NCI-H524 (cell line): ENCODE measurements at regions not wholly inside any gene's neighbourhood (a gene's known extent, or its start where the extent isn't known, plus 50 kb on each side); places are given as distances from the start of the nearest gene placed in this dataset.
A peak's percentile ranks its signal among the peaks of the same experiment; 100 is the strongest.
"Not testable (repeated sequence)": the region's sequence is repeated elsewhere in the genome, so short reads cannot be mapped to it uniquely, and the experiment has no call there.

ENCODE experiments used
- DNase-seq, 2 experiments: peaks; one replicate each; lab custom pipeline; 2025; lab: John Stamatoyannopoulos, UW

DNA sequence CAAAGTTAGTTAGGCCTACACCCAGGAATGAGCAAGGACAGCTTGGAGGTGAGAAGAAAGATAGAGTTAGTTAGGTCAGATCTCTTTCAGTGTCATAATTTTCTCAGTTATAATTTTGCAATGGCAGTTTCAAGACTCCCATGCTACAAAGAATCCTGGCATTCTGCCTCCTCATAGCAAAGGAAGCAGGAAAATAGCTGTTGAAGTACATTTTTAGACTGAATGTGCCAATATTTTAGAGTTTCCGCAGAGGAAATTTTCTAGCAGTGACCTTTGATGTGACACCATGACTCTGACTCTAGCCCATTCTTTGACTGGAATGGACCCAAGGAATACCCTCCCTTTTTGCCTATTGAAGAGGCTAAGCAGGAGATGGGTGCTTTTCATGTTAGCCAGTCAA is 371.7 kb downstream of the PIK3C3 start:
- no peak for DNase-seq

- no peak for DNase-seq
Measured at GRCh38 chr18:42328931-42329330, 373.9 kb downstream of the PIK3C3 start.

DNA sequence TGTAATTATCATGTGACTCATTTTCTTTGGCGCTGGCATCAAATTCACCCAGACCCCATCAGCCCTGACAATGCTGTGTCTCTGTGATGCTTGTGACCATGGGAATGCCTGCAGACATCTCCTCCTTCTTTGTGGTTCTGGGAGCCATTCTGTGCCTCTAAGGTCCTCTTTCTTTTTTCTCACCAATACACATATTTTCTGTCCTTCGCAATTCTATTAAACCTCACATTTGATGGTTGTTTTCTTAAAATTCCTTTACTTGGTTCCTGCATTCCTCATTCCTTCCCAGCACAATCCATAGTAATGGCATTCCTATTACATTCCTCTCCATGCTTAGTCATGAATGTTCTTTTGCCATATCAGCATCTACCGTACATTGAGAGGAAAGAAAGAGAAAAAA is 375.3 kb downstream of the PIK3C3 start:
- DNase-seq: no peak

DNA sequence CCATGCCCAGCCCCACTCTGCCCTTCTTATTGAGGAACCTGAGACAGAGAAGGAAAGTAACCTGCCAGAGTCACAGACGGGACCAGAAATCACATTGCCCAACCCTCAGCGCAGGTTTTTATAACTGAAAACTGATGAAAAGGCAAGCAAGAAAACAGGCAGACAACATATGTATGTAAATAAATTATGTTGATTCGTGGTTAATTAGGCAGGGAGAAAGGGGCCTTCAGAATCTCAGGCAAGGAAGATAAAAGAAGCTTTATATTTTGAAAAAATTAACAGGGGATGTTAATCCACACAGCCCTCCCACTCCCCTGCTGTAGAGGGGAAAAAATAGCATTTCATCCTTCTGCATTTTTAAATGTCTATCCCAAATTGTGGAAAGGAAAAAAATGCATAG is 378.5 kb downstream of the PIK3C3 start:
- DNase-seq: no peak

DNA sequence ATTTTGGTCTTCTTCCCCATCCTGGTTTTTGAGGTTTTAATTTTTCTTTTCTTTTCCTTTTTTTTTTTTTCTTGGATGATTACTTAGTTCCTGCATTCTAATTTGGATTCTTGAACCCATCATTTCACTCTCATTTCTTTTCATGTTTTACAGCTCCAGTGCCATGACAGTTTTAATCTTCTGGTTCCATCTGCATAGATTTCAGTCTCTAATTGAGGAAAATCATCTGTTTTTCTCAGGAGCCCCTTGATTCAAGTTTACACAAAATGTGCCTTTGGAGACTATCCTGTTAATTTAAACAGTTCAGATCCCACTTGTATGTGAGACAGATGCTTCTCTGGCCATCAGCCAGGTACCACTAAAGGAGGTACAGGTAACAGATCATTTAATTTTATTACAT is 379.9 kb downstream of the PIK3C3 start:
- DNase-seq: no peak

DNA sequence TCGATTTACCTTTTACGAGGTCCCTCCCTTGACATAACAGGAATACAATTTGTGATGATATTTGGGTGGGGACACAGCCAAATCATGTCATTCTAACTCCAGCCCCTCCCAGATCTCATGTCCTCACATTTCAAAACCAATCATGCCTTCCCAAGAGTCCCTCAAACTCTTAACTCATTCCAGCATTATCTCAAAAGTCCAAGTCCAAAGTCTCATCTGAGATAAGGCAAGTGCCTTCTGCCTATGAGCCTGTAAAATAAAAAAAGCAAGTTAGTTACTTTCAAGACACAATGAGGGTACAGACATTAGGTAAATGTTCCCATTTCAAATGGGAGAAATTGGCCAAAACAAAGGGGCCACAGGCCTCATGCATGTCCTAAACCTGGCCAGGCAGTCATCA is 381.1 kb downstream of the PIK3C3 start:
- DNase-seq: no peak

- DNase-seq: not testable (repeated sequence)
Measured at GRCh38 chr18:42337337-42337736, 382.3 kb downstream of the PIK3C3 start.

- DNase-seq: no peak
Measured at GRCh38 chr18:42338683-42339082, 383.6 kb downstream of the PIK3C3 start.

GRCh38 chr18:42339372-42339771 is 384.3 kb downstream of the PIK3C3 start:
- no peak for DNase-seq

GRCh38 chr18:42340423-42341009 is 385.5 kb downstream of the PIK3C3 start:
- no peak for DNase-seq

- DNase-seq: no peak
Measured at GRCh38 chr18:42341423-42341822, 386.4 kb downstream of the PIK3C3 start.

GRCh38 chr18:42348722-42349121 is 393.7 kb downstream of the PIK3C3 start:
- DNase-seq: no peak

DNA sequence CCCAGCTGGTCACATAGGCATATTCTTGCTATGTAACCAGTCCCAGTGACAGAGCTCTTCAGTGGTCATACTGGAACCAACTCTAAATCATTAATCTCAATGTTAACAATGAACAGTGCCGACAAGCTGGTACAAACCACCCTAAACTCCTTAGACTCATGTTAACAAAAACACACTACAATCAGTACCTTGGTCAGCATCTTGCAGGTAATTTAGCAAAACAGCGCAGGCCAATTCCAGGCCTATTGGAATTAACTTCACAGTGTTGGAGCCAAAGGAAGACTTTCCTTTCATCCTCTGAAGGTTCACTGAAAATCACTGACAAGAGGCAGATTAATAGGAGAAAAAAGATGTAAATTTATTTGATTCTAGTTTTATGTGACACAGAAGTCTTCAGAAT is 396.4 kb downstream of the PIK3C3 start:
- no peak for DNase-seq

DNA sequence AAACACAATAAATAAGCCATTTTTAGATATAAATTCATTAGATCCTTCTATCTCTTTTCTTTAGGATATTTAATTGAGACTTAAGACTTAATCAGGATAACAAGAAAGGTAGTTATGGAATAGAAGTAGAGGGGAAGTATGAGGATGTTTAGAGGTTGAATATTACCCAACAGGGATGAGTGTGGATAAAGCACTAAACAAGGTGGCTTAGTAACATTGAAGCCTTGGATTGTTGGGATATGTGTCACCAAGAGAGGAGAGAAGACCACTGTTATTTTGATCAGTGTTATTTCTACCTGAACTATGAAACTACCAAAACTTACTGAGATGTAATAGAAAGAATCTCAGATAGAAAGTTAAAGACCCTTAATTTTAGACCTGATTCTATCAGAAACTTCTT is 405.7 kb downstream of the PIK3C3 start:
- DNase-seq: no peak

DNA sequence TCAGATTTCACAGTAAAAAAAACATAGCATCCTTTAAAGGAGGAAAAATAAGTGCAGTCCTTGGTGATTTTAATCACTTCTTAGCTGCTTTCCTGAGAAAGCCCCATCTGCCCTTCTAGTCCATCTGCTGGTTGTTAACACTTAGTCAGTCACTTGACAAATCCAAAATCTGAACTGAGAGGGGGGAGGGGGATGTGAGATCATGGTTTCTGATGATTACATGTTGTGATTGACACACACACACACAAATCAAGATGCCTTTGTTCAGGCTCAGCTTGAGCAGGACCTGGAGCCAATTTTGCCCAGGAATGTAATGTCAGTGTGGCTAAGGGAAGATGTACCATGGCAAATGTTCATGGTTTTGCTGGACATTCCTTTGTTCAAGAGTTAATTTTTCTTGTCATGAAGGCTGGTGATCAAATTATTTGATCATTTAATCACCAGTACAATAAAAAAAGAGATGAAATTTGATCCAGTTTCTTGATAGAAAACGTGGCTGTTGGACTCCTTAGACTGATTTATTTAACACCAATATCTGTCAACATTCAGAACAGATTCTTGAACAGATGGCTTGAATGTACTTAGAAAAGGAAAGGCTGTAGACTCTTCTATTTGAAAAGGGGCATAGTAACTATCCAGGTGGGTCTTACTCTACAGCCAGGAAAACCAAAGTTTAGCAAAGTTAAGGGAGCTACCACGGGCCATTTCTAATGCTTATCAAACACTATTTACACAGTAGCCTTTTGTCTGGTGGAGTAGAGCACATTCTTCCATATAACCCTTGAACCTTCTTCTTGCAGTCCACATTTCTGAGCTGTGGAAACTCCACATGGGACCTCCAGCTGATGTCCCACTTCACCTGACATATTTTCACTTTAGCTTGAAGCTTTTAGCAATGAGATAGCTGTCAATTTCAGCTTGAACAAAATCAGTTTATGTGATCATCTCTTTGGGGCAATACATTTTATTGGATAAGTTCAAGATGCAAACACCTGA is 408.7 kb downstream of the PIK3C3 start:
- DNase-seq: peak; percentile 90 to 98

- DNase-seq: no peak
Measured at GRCh38 chr18:42364766-42365165, 409.7 kb downstream of the PIK3C3 start.

DNA sequence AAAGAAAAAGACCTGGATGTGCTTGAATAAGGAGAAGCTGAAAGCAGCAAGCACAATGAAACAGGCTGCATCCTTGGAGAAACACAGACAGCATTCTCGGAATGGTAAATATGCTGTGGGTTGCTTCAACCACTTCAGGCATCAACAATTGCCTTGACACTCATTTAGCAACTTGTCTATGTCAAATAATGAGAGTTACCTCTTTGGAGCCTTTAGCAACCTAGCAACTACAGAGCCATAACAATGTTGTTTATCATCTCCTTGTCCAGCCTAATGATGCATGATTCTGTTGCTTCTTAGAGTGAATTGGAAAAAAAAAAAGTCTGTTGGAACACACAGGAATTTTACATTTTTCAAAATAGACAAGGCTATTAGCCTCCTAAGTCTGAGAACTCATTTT is 410.6 kb downstream of the PIK3C3 start:
- DNase-seq: no peak

DNA sequence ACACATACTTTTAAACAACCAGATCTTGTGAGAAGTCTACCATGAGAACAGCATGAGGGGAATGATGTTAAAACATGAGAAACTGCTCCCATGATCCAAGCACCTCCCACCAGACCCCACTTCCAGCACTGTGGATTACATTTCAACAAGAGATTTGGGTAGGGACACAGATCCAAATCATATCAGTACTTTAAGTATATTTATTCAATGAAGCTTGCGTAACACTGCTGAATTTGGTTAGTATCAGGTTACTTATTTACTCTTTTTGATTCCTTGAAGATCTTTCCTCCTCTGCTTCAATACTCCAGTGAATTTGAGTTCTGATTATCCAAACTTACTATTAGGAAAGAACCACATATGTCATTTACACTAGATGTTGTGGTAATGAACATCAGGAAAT is 418.6 kb downstream of the PIK3C3 start:
- DNase-seq: no peak

DNA sequence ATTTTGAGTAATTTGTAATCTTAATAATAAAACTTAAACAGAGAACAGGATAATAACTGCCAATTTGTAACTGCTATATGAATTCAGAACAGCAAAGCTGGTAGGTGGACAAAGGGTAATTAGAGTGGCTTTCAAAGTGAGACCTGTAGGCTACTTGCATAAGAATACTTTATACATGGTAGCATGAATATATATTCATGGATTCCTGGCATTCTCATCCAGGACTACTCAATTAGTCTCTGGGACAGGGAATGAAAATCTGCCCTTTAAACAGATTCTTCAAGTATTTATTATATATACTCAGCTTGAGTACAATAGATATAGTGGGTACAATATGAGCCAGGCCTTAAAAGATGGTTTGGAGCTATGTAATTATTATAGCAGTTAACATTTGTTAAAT is 419.9 kb downstream of the PIK3C3 start:
- no peak for DNase-seq

- not testable (repeated sequence) for DNase-seq
Measured at GRCh38 chr18:42378854-42379253, 423.8 kb downstream of the PIK3C3 start.

DNA sequence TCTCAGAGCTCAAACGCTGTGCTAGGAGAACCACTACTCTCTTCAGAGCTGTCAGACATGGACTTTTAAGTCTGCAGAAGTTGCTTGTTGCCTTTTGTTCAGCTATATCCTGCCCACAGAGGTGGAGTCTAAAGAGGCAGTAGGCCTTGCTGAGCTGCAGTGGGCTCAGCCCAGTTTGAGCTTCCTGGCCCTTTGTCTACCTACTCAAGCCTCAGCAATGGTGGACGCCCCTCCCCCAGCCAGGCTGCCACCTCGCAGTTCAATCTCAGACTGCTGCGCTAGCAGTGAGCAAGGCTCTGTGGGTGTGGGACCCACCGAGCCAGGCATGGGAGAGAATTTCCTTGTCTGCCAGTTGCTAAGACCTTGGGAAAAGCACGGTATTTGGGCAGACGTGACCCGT is 426.2 kb downstream of the PIK3C3 start:
- not testable (repeated sequence) for DNase-seq

- no peak for DNase-seq
Measured at GRCh38 chr18:42392416-42392815, 437.4 kb downstream of the PIK3C3 start.

- DNase-seq: no peak
Measured at GRCh38 chr18:42392926-42393325, 437.9 kb downstream of the PIK3C3 start.
